ENCODE measurements at regions not wholly inside any gene's neighbourhood (a gene's known extent, or its start where the extent isn't known, plus 50 kb on each side); places are given as distances from the start of the nearest gene placed in this dataset.

- Histone ChIP-seq H3K27ac (ENCODE audit: low read depth in 1 of 2, low read length in 2 of 2) (no peak overlapping the region), H3K4me1 (ENCODE audit: control insufficient read depth in 4 of 4, insufficient read depth in 4 of 4, low read length in 3 of 4) (no peaks in the 10 kb centered on the region), H3K9ac (ENCODE audit: low read depth in 1 of 2, low read length in 2 of 2) (no peak overlapping the region), H3K9me3 (ENCODE audit: control insufficient read depth in 4 of 4, low read length in 3 of 4) (peaks cover 0 to 4% (median 0%) of the 10 kb centered on the region in 4 donors), H3K27me3 (ENCODE audit: control insufficient read depth in 4 of 4, insufficient read depth in 4 of 4, low read length in 3 of 4) (peaks cover 0 to 6% (median 0%) of the 10 kb centered on the region in 4 donors), H3K4me3 (ENCODE audit: low read depth in 1 of 3, low read length in 3 of 3) (no peak overlapping the region), H3K36me3 (ENCODE audit: control insufficient read depth in 4 of 4, insufficient read depth in 3 of 4, low read depth in 1 of 4, low read length in 3 of 4) (no peaks in the 10 kb centered on the region)
- DNase-seq (ENCODE audit: low spot score): no peak
- WGBS: 62% methylated on average over 7 of the region's 7 CpGs
- TF ChIP-seq EGR1 (IDR thresholded peaks at IDR 0.05; ENCODE audit: low read depth in 2 of 2): no peak
- TF ChIP-seq NR2F2 (IDR thresholded peaks at IDR 0.05): no peak
- TF ChIP-seq REST (IDR thresholded peaks at IDR 0.05): no peak
These were observed 214.2 kb downstream of the SUDS3 start for GRCh38 chr12:118590406-118591150.

- DNase-seq (ENCODE audit: low spot score): no peak
- Histone ChIP-seq H3K27me3 (ENCODE audit: control insufficient read depth in 4 of 4, insufficient read depth in 4 of 4, low read length in 3 of 4) (no peaks in the 10 kb centered on the region), H3K9ac (ENCODE audit: low read depth in 1 of 2, low read length in 2 of 2) (no peak overlapping the region), H3K4me1 (ENCODE audit: control insufficient read depth in 4 of 4, insufficient read depth in 4 of 4, low read length in 3 of 4) (peaks cover 0 to 4% (median 0%) of the 10 kb centered on the region in 4 donors), H3K36me3 (ENCODE audit: control insufficient read depth in 4 of 4, insufficient read depth in 3 of 4, low read depth in 1 of 4, low read length in 3 of 4) (no peaks in the 10 kb centered on the region), H3K9me3 (ENCODE audit: control insufficient read depth in 4 of 4, low read length in 3 of 4) (peaks cover 0 to 4% (median 3%) of the 10 kb centered on the region in 4 donors), H3K4me3 (ENCODE audit: low read depth in 1 of 3, low read length in 3 of 3) (no peak overlapping the region), H3K27ac (ENCODE audit: low read depth in 1 of 2, low read length in 2 of 2) (no peak overlapping the region)
- TF ChIP-seq RXRA (IDR thresholded peaks at IDR 0.05) (peak in 1 of 2 donors; percentile 52), ATF3 (IDR thresholded peaks at IDR 0.05) (no peak), CTCF (IDR thresholded peaks at IDR 0.05; ENCODE audit: low read depth, low read length, missing input control) (no peak), NR2F2 (IDR thresholded peaks at IDR 0.05) (no peak), FOXA2 (IDR thresholded peaks at IDR 0.05) (peak; percentile 57), MAX (IDR thresholded peaks at IDR 0.05) (peak; percentile 24), TAF1 (conservative IDR thresholded peaks at IDR 0.05) (no peak), YY1 (IDR thresholded peaks at IDR 0.05) (no peak), REST (IDR thresholded peaks at IDR 0.05) (no peak), RAD21 (IDR thresholded peaks at IDR 0.05) (no peak), ZBTB33 (IDR thresholded peaks at IDR 0.05) (no peak), SP1 (IDR thresholded peaks at IDR 0.05) (peak; percentile 19), EGR1 (IDR thresholded peaks at IDR 0.05; ENCODE audit: low read depth in 2 of 2) (no peak), FOXA1 (IDR thresholded peaks at IDR 0.05) (peak; percentile 64), JUND (IDR thresholded peaks at IDR 0.05) (no peak), HNF4G (IDR thresholded peaks at IDR 0.05) (no peak), GABPA (IDR thresholded peaks at IDR 0.05 in 1 of 2, conservative IDR thresholded peaks at IDR 0.05 in 1 of 2) (no peak), HNF4A (conservative IDR thresholded peaks at IDR 0.05) (peak in 1 of 2 donors; percentile 41)
- 47% methylated on average over 3 of the region's 3 CpGs for WGBS
These were observed 227.4 kb downstream of the SUDS3 start for GRCh38 chr12:118603610-118604361.
